HEK293T (cell line): ENCODE measurements at regions not wholly inside any gene's neighbourhood (a gene's known extent, or its start where the extent isn't known, plus 50 kb on each side); places are given as distances from the start of the nearest gene placed in this dataset.

Source experiments
- CTCF ChIA-PET: fragments of 350-600 bp; formaldehyde crosslinking; extraction: SDS; loops from one replicate; lab custom pipeline; 2021; ENCODE audit warnings: antibody characterized with exemption, inconsistent platforms; lab: Yijun Ruan, JAX
- POLR2A ChIA-PET: fragments of 350-600 bp; formaldehyde crosslinking; extraction: SDS; loops from one replicate; lab custom pipeline; 2020; ENCODE audit warnings: antibody characterized with exemption, inconsistent platforms; lab: Yijun Ruan, JAX
- DNase-seq: peaks from one replicate; pipeline ENCODE4 v3.0.0; 2012; ENCODE audit warnings: mixed read lengths; ENCODE audit errors: extremely low spot score
- ARNT ChIP-seq: fragments of 450-650 bp; IDR thresholded peaks from 2 replicates; pipeline ENCODE4 v1.6.1; 2017; ENCODE audit warnings: mild to moderate bottlenecking
- BHLHE40 ChIP-seq: fragments of 450-650 bp; IDR thresholded peaks from 2 replicates; pipeline ENCODE4 v1.6.1; 2016; ENCODE audit warnings: mild to moderate bottlenecking, moderate library complexity, borderline replicate concordance
- CTBP1 ChIP-seq: fragments of 450-650 bp; IDR thresholded peaks from 2 replicates; pipeline ENCODE4 v1.6.1; 2016; ENCODE audit warnings: borderline replicate concordance
- ELF4 ChIP-seq: fragments of 450-650 bp; IDR thresholded peaks from 2 replicates; pipeline ENCODE4 v1.6.1; 2017; ENCODE audit warnings: antibody characterized with exemption
- FOXA1 ChIP-seq: fragments of 450-650 bp; IDR thresholded peaks from 2 replicates; pipeline ENCODE4 v1.6.1; 2016; ENCODE audit warnings: mild to moderate bottlenecking
- FOXK2 ChIP-seq: fragments of 450-650 bp; IDR thresholded peaks from 2 replicates; pipeline ENCODE4 v1.6.1; 2016; ENCODE audit warnings: mild to moderate bottlenecking
- FOXM1 ChIP-seq: fragments of 450-650 bp; IDR thresholded peaks from 2 replicates; pipeline ENCODE4 v1.6.1; 2017; ENCODE audit warnings: mild to moderate bottlenecking, borderline replicate concordance
- HDGF ChIP-seq: fragments of 450-650 bp; IDR thresholded peaks from 2 replicates; pipeline ENCODE4 v1.6.1; 2017; ENCODE audit warnings: antibody characterized with exemption, borderline replicate concordance
- L3MBTL2 ChIP-seq: fragments of 450-650 bp; conservative IDR thresholded peaks from 2 replicates; pipeline ENCODE4 v1.6.1; 2016; ENCODE audit warnings: mild to moderate bottlenecking
- LEF1 ChIP-seq: fragments of 450-650 bp; IDR thresholded peaks from 2 replicates; pipeline ENCODE4 v1.6.1; 2017; ENCODE audit warnings: mild to moderate bottlenecking, borderline replicate concordance
- NFRKB ChIP-seq: fragments of 450-650 bp; IDR thresholded peaks from 2 replicates; pipeline ENCODE4 v1.6.1; 2016; ENCODE audit warnings: mild to moderate bottlenecking, moderate library complexity
- PKNOX1 ChIP-seq: fragments of 450-650 bp; IDR thresholded peaks from 2 replicates; pipeline ENCODE4 v1.6.1; 2016
- SP1 ChIP-seq: fragments of 450-650 bp; IDR thresholded peaks from 2 replicates; pipeline ENCODE4 v1.6.1; 2017
- SUZ12 ChIP-seq: fragments of 450-650 bp; IDR thresholded peaks from 2 replicates; pipeline ENCODE4 v1.6.1; 2016; ENCODE audit warnings: mild to moderate bottlenecking
- TARDBP ChIP-seq: fragments of 450-650 bp; IDR thresholded peaks from 2 replicates; pipeline ENCODE4 v1.6.1; 2016
- ZNF384 ChIP-seq: fragments of 450-650 bp; IDR thresholded peaks from 2 replicates; pipeline ENCODE4 v1.6.1; 2016

GRCh38 chr22:48855593-48856307, 971.9 kb downstream of the BRD1 start:
- POLR2A ChIA-PET, result no interaction called here
- DNase-seq, result no peak
- CTCF ChIA-PET, result no interaction called here
- TF ChIP-seq ZNF384, result no peak

- DNase-seq, result no peak
- CTCF ChIA-PET, result no interaction called here
- POLR2A ChIA-PET, result no interaction called here
- TF ChIP-seq FOXA1, result no peak
These were observed 972.7 kb downstream of the BRD1 start for GRCh38 chr22:48855013-48855412.

- POLR2A ChIA-PET, result no interaction called here
- no peak for DNase-seq
- CTCF ChIA-PET, result no interaction called here
- TF ChIP-seq ELF4 (no peak), SP1 (no peak), TARDBP (no peak), ARNT (no peak), L3MBTL2 (no peak), HDGF (no peak), ZNF384 (no peak), FOXK2 (no peak)
These were observed 973.9 kb downstream of the BRD1 start for GRCh38 chr22:48853627-48854240.

GRCh38 chr22:48851933-48852549, 975.6 kb downstream of the BRD1 start:
- ChIA-PET POLR2A (no interaction called here), CTCF (no interaction called here)
- DNase-seq, result no peak
- TF ChIP-seq FOXK2, result no peak
- TF ChIP-seq HDGF, result no peak
- no peak for TF ChIP-seq SP1
- TF ChIP-seq LEF1, result no peak
- no peak for TF ChIP-seq BHLHE40
- no peak for TF ChIP-seq FOXM1
- no peak for TF ChIP-seq CTBP1
- no peak for TF ChIP-seq SUZ12
- no peak for TF ChIP-seq NFRKB
- no peak for TF ChIP-seq L3MBTL2
- no peak for TF ChIP-seq PKNOX1
- no peak for TF ChIP-seq FOXA1

- TF ChIP-seq NFRKB (no peak), FOXK2 (no peak), SP1 (no peak), LEF1 (no peak), ZNF384 (no peak), FOXA1 (no peak), FOXM1 (no peak), PKNOX1 (no peak), HDGF (no peak), ELF4 (no peak), CTBP1 (no peak), TARDBP (no peak), L3MBTL2 (no peak), SUZ12 (no peak)
- no peak for DNase-seq
- ChIA-PET POLR2A (no interaction called here), CTCF (no interaction called here)
These were observed 976.9 kb downstream of the BRD1 start for GRCh38 chr22:48850658-48851287.

GRCh38 chr22:48849963-48850657, 977.6 kb downstream of the BRD1 start:
- no peak for DNase-seq
- ChIA-PET CTCF (no interaction called here), POLR2A (no interaction called here)
- TF ChIP-seq BHLHE40, result no peak
- no peak for TF ChIP-seq CTBP1
- no peak for TF ChIP-seq FOXA1
- no peak for TF ChIP-seq PKNOX1
- TF ChIP-seq HDGF, result no peak
